ENCODE measurements at regions not wholly inside any gene's neighbourhood (a gene's known extent, or its start where the extent isn't known, plus 50 kb on each side); places are given as distances from the start of the nearest gene placed in this dataset.

GRCh38 chr2:223399357-223399957 is 202.7 kb downstream of the SCG2 start:
- no peak for TF ChIP-seq TAF1 (conservative IDR thresholded peaks at IDR 0.05)
- TF ChIP-seq, protein P1, sequence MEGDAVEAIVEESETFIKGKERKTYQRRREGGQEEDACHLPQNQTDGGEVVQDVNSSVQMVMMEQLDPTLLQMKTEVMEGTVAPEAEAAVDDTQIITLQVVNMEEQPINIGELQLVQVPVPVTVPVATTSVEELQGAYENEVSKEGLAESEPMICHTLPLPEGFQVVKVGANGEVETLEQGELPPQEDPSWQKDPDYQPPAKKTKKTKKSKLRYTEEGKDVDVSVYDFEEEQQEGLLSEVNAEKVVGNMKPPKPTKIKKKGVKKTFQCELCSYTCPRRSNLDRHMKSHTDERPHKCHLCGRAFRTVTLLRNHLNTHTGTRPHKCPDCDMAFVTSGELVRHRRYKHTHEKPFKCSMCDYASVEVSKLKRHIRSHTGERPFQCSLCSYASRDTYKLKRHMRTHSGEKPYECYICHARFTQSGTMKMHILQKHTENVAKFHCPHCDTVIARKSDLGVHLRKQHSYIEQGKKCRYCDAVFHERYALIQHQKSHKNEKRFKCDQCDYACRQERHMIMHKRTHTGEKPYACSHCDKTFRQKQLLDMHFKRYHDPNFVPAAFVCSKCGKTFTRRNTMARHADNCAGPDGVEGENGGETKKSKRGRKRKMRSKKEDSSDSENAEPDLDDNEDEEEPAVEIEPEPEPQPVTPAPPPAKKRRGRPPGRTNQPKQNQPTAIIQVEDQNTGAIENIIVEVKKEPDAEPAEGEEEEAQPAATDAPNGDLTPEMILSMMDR (IDR thresholded peaks at IDR 0.05; ENCODE audit: low read depth, low read length, missing input control) = no peak
- TF ChIP-seq RAD21 (IDR thresholded peaks at IDR 0.05) = no peak

Data from liver (tissue), 3 donors.